ENCODE measurements at regions not wholly inside any gene's neighbourhood (a gene's known extent, or its start where the extent isn't known, plus 50 kb on each side); places are given as distances from the start of the nearest gene placed in this dataset.

- DNase-seq = no peak
Measured at GRCh38 chr1:232303222-232303620, 326.7 kb downstream of the SIPA1L2 start.

- no peak for DNase-seq
Measured at GRCh38 chr1:232302376-232303221, 327.3 kb downstream of the SIPA1L2 start.

- no peak for DNase-seq
Measured at GRCh38 chr1:232301246-232301645, 328.7 kb downstream of the SIPA1L2 start.

GRCh38 chr1:232300466-232300865, 329.5 kb downstream of the SIPA1L2 start:
- no peak for DNase-seq

- no peak for DNase-seq
Measured at GRCh38 chr1:232296461-232296860, 333.5 kb downstream of the SIPA1L2 start.

- no peak for DNase-seq
Measured at GRCh38 chr1:232293361-232293760, 336.6 kb downstream of the SIPA1L2 start.

- no peak for DNase-seq
Measured at GRCh38 chr1:232292818-232293217, 337.1 kb downstream of the SIPA1L2 start.

GRCh38 chr1:232292239-232292638, 337.7 kb downstream of the SIPA1L2 start:
- DNase-seq = no peak

GRCh38 chr1:232291681-232292080, 338.3 kb downstream of the SIPA1L2 start:
- no peak for DNase-seq

GRCh38 chr1:232291261-232291660, 338.7 kb downstream of the SIPA1L2 start:
- DNase-seq = no peak

GRCh38 chr1:232290570-232290969, 339.4 kb downstream of the SIPA1L2 start:
- no peak for DNase-seq

- DNase-seq = no peak
Measured at GRCh38 chr1:232287676-232288569, 342.0 kb downstream of the SIPA1L2 start.

GRCh38 chr1:232285138-232285537, 344.8 kb downstream of the SIPA1L2 start:
- no peak for DNase-seq

- no peak for DNase-seq
Measured at GRCh38 chr1:232283864-232284263, 346.1 kb downstream of the SIPA1L2 start.

GRCh38 chr1:232282498-232282897, 347.4 kb downstream of the SIPA1L2 start:
- no peak for DNase-seq

- no peak for DNase-seq
Measured at GRCh38 chr1:232280910-232281309, 349.0 kb downstream of the SIPA1L2 start.

GRCh38 chr1:232279909-232280400, 350.0 kb downstream of the SIPA1L2 start:
- DNase-seq = no peak

GRCh38 chr1:232278925-232279324, 351.0 kb downstream of the SIPA1L2 start:
- no peak for DNase-seq

- DNase-seq = no peak
Measured at GRCh38 chr1:232276651-232277050, 353.3 kb downstream of the SIPA1L2 start.

- DNase-seq = no peak
Measured at GRCh38 chr1:232274999-232275710, 354.8 kb downstream of the SIPA1L2 start.

GRCh38 chr1:232274236-232274855, 355.6 kb downstream of the SIPA1L2 start:
- no peak for DNase-seq

GRCh38 chr1:232273011-232273410, 356.9 kb downstream of the SIPA1L2 start:
- no peak for DNase-seq

Measured in amniotic stem cell (primary cell).